ENCODE measurements at regions not wholly inside any gene's neighbourhood (a gene's known extent, or its start where the extent isn't known, plus 50 kb on each side); places are given as distances from the start of the nearest gene placed in this dataset.

- Histone ChIP-seq H3K27me3 (ENCODE audit: insufficient read depth, low read length) (no peaks in the 10 kb centered on the region), H3K4ac (ENCODE audit: low read depth, low read length) (no peak overlapping the region), H2BK120ac (ENCODE audit: low read depth, low read length, poor library complexity, severe bottlenecking) (no peak overlapping the region), H3K9ac (ENCODE audit: extremely low read depth, insufficient read length, low read length) (no peak overlapping the region), H2BK5ac (ENCODE audit: insufficient read length, low read length) (no peak overlapping the region), H2BK15ac (ENCODE audit: low read depth, low read length) (no peak overlapping the region), H4K8ac (replicated peaks; ENCODE audit: insufficient read length, low read depth, low read length) (no peak overlapping the region), H3K27ac (ENCODE audit: insufficient read length, low read depth, low read length) (no peak overlapping the region), H3K23ac (ENCODE audit: insufficient read length, low read depth, low read length) (no peak overlapping the region), H2AFZ (ENCODE audit: low read length) (no peak overlapping the region), H3K9me3 (ENCODE audit: control insufficient read depth, low read depth, low read length) (peaks cover 4% of the 10 kb centered on the region), H2BK20ac (ENCODE audit: low read depth, low read length, poor library complexity, severe bottlenecking) (no peak overlapping the region), H3K4me2 (ENCODE audit: insufficient read depth, insufficient read length, low read length) (no peak overlapping the region), H2AK5ac (ENCODE audit: insufficient read length, low read length) (no peak overlapping the region), H3K4me1 (ENCODE audit: insufficient read depth, low read length) (no peaks in the 10 kb centered on the region), H2BK12ac (ENCODE audit: insufficient read length, low read depth, low read length) (no peak overlapping the region), H3K18ac (ENCODE audit: insufficient read length, low read depth, low read length) (no peak overlapping the region), H3K14ac (ENCODE audit: insufficient read depth, low read length) (no peak overlapping the region), H4K5ac (ENCODE audit: insufficient read length, low read depth, low read length) (no peak overlapping the region), H3T11ph (ENCODE audit: low read length) (no peak overlapping the region), H3K56ac (ENCODE audit: insufficient read length, low read depth, low read length) (no peak overlapping the region), H3K79me2 (ENCODE audit: insufficient read depth, low read length) (no peaks in the 10 kb centered on the region), H4K91ac (ENCODE audit: insufficient read length, low read depth, low read length) (no peak overlapping the region), H3K23me2 (ENCODE audit: insufficient read length, low read depth, low read length, poor library complexity, severe bottlenecking) (no peaks in the 10 kb centered on the region), H3K79me1 (ENCODE audit: insufficient read depth, low read depth, low read length, poor library complexity, severe bottlenecking) (no peaks in the 10 kb centered on the region), H4K20me1 (ENCODE audit: control insufficient read depth, insufficient read depth, insufficient read length) (no peaks in the 10 kb centered on the region)
- Mint-ChIP-seq H3K27ac (no peak overlapping the region), H3K9me3 (peaks cover 15 to 16% of the 10 kb centered on the region in 2 experiments), H3K4me1 (no peaks in the 10 kb centered on the region), H3K4me3 (no peak overlapping the region), H3K27me3 (ENCODE audit: low read depth) (no peaks in the 10 kb centered on the region), H3K36me3 (ENCODE audit: insufficient read depth in 1 of 3, low read depth in 3 of 3) (peaks cover 0 to 8% (median 4%) of the 10 kb centered on the region in 3 experiments; a peak in 5 of 7 replicates)
- no peak for TF ChIP-seq CTCF (conservative IDR thresholded peaks at IDR 0.05)
- no CpG with 5 or more reads among the region's 11 CpGs for whole genome bisulfite sequencing (ENCODE audit: extremely low coverage, insufficient read length, low lambda C conversion rate)
- no peak for DNase-seq
Observed at GRCh38 chr12:17097674-17098073, 491.7 kb upstream of the LMO3 start.
